GM18867 (cell line): ENCODE measurements at regions not wholly inside any gene's neighbourhood (a gene's known extent, or its start where the extent isn't known, plus 50 kb on each side); places are given as distances from the start of the nearest gene placed in this dataset.

ENCODE experiments used
- ATAC-seq: cut with Tn5 transposase; IDR thresholded peaks from one replicate; pipeline ENCODE4 v1.9.1; 2021; ENCODE audit warnings: mild to moderate bottlenecking, moderate library complexity; ENCODE audit not compliant: unreplicated experiment

DNA sequence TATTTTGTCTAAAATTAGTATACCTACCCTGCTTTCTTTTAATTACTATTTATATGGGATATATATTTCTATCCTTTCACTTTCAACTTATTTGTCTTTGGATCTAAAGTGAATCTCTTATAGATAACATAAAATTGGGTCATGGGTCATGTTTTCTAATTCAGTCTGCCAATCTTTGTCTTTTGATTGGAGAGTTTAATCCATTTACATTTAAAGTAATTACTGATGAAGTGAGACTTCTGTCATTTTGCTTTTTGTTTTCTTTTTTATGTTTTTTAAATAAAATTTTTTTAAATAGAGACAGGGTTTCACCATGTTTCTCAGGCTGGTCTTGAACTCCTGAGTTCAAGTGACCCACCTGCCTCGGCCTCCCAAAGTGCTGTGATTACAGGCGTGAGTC is 50.5 kb upstream of the PRDM1 start:
- ATAC-seq = no peak

GRCh38 chr6:106033806-106034205 is 52.3 kb upstream of the PRDM1 start:
- ATAC-seq = no peak

GRCh38 chr6:106027758-106028157 is 58.4 kb upstream of the PRDM1 start:
- ATAC-seq = no peak

DNA sequence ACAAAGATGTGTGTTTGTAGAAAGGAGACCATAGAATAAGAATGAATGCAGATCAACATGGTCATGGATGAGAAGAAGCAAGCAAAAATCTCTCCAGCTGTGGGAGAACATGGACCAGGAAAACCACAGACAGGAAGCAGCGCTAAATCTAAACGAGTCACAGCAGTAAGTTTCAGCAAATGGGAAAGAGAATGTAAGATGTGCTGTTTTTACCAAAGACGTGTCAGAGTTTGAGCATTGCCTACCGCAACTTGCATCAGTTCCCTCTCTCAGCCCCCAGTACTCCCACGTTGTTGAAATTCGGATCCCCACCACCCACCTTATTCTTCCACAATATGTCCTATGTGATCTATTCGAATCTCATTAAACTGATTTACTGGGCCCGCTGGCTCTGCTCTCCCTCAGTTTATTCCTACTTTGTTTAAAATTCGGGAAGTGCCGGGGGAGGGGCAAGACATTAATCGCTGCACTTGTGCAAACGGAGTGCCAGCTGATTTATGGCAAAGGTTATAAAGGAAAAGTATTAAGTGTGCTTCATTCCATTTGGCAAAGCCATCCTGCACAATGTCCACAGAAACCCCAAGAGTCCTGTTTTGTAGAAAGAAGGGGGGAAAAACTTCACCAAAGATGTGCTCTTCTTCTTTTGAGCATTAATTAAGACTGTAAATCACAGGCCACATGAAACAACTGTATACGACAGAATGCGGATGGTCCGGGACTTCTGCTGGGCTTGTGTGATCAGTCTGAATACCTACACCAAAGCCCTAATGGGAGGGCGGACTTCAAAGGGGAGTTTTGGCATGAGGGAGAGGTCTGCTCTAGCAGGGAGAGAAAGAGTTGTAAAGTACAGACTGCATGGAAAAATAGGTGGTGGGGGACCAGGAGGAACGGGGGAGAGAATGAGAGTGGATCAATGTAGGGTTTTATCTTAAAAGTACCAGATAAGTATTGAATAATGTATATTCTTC is 59.1 kb upstream of the PRDM1 start:
- ATAC-seq = no peak

DNA sequence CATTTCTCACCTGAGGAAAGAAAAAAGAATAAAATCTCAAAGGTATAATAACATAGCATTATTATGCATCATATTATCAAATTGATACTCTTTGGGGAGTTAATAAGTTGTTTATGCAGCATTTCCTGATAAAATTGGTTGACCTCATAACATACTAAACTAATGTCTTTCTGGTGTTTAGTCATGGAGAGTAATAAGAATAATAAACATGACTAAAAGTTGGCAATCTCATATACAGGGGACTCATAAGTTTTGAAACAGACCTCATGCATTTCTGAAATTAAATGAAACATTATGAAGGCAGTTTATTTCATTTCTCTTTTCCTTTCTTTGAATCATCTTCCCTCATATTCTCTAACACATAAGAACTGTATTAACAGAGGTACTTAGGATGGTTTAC is 60.5 kb upstream of the PRDM1 start:
- no peak for ATAC-seq

- no peak for ATAC-seq
Observed at GRCh38 chr6:106022801-106023200, 63.3 kb upstream of the PRDM1 start.

DNA sequence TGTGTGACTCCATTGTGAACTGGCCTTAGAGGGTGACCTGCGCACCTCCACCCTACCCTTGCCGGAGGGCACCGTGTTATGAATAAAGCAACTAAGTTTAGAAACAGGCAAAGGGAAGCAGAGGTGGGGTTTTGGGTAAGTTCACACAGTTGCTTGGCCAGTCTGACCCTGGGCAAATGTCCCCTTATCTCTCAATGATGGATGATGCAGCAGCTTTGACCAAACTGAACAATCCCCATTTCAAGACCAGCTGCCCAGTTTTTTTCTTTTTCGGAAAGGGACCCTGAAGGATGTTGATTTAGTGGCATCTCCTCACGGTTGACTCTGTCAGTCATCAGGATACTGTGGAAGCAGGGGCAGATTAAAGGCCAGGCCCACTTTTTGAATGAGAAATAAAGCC is 68.7 kb upstream of the PRDM1 start:
- ATAC-seq = no peak

GRCh38 chr6:106014955-106015354 is 71.2 kb upstream of the PRDM1 start:
- no peak for ATAC-seq

- ATAC-seq = no peak
Observed at GRCh38 chr6:106011476-106011875, 74.7 kb upstream of the PRDM1 start.

DNA sequence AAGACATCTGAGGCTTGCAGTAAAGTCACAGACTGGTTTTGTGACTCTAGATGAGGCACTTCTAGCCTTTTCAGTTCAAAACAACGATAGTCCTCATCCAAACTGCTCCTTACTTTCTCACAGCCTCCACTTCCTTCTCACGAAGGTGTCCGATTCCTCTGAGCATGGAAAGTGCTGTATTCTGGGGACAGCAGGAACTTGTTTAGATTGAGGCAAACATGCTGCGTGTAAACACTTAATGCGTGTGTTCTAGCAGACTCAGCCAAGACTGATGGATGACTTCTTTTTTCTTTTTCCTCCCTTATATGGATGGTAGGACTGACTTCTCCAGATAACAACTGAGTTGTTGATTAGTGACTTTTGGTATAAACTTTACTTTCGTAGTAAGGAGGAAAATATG is 80.2 kb upstream of the PRDM1 start:
- no peak for ATAC-seq

- ATAC-seq = no peak
Observed at GRCh38 chr6:106005013-106005412, 81.1 kb upstream of the PRDM1 start.

GRCh38 chr6:106003268-106003987 is 82.7 kb upstream of the PRDM1 start:
- no peak for ATAC-seq

GRCh38 chr6:106002005-106002404 is 84.1 kb upstream of the PRDM1 start:
- ATAC-seq = no peak

DNA sequence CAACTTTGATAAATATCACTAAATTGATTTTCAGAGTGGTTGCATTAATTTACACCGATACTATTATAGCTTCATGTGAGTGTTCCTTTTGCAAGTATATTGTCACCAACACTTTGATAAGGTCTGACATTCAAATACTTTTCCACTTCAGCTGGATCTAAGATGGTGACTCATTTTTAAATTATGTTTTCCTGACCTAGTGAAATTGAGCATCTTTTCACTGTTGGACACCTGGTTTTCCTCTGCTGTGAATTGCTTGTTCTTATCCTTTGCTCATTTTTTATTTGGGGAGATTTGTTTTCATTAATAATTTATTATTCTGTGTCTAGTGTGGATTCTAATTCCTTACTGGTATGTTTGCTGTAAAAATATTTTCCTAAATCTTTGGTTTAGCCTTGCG is 85.2 kb upstream of the PRDM1 start:
- ATAC-seq = no peak

DNA sequence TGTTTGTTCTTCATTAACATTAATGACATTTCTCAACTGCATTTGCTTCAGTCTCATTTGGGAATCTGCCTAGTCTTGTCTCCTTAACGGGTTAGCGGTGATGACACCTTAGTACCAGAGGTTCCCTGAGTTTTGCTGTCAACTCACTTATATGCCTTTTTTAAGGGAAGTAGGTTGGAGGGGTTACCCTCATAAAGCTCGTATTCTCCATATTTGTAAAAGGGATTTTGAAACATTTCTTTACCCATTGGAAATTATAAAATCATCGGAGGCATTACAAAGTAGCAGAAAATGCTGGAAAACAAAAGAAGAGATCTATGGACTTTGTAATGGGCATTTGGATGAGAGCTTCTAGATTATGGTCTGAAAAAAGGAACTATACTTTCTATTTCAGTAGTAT is 88.7 kb upstream of the PRDM1 start:
- ATAC-seq = no peak

GRCh38 chr6:105995391-105995865 is 90.7 kb upstream of the PRDM1 start:
- ATAC-seq = no peak

GRCh38 chr6:105994591-105995390 is 91.3 kb upstream of the PRDM1 start:
- no peak for ATAC-seq

DNA sequence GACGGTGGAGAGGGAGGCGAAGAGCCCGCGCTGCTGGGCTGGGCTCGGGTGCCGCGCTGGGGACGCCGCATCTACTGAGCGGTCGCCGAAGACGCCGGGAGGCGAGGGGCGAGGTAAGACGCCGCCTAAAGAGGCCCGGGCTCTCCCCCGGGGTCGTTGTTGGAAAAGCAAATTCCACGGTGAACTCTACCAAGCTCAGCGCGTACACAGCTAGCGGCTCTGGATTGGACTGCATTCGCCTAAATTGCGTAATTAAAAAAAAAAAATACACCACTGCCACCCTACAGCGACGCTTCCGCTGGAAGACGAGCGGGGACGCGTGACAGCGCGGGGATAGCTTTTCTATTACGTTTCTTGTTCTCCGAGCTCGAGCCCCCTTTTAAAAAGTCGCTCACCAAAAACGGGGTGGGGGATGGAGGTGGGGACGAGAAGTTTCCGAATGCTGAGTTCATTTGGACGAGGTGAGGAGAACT is 92.0 kb upstream of the PRDM1 start:
- ATAC-seq = no peak

DNA sequence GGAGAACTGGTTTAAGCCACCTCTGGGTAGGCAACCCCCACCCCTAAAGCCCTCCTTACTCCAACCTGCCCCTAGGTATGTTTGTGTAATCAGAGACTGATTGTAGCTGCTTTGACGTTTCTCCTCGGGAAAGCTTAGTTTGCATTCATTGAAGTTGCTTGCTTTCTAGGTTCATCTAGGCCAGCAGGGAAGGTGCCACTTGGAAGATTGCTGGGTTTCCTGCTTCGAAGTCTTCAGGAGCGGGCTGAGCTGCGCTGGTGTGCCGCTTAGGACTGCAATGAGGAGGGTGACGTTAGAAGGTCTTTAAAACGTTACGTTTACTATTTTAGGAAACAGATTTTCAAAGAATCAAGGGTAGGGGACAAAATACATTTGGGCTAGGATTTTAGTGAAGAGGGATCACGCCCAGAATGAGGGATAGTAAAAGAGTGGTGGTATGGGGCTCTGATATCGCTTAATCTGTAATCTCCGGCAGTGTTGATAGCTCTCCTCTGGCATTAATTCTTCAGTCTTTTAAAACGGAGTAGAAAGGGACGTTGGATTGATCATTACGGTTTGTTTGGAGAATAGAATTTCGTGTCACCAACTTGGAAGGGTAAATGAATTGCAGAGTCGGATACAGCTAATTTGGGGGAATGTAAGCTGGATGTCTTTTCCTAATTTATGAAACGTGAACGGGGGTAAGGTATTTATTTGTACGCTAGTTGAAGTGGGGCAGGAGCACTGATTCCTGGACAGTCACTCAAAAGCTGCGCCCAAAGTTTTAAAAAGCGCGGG is 92.6 kb upstream of the PRDM1 start:
- ATAC-seq = no peak

GRCh38 chr6:105992315-105992961 is 93.7 kb upstream of the PRDM1 start:
- ATAC-seq = peak; percentile 81
